ENCODE measurements at regions not wholly inside any gene's neighbourhood (a gene's known extent, or its start where the extent isn't known, plus 50 kb on each side); places are given as distances from the start of the nearest gene placed in this dataset.

GRCh38 chr13:106001443-106001842, 534.0 kb downstream of the EFNB2 start:
- Mint-ChIP-seq H3K9me3 (peaks cover 6% of the 10 kb centered on the region in 2 donors), H3K27ac (no peak overlapping the region), H3K36me3 (peaks cover 0 to 6% of the 10 kb centered on the region in 2 donors)
- ATAC-seq (no peak), DNase-seq (ENCODE audit: low spot score in 2 of 2) (no peak)

- H3K27ac Mint-ChIP-seq = no peak overlapping the region
These were observed 537.6 kb downstream of the EFNB2 start for GRCh38 chr13:105997581-105998550.

GRCh38 chr13:105996391-105997025, 539.0 kb downstream of the EFNB2 start:
- no peak for DNase-seq (ENCODE audit: low spot score in 2 of 2)
- Mint-ChIP-seq H3K9me3 (peaks cover 6 to 12% of the 10 kb centered on the region in 2 donors), H3K27ac (no peak overlapping the region), H3K36me3 (peaks cover 0 to 6% of the 10 kb centered on the region in 2 donors)
- no peak for ATAC-seq

More at GRCh38 chr13:105997581-105998550, 537.6 kb downstream of the EFNB2 start:
- ATAC-seq (no peak), DNase-seq (ENCODE audit: low spot score in 2 of 2) (no peak)
- Mint-ChIP-seq H3K9me3 (peaks cover 6% of the 10 kb centered on the region in 2 donors), H3K36me3 (peaks cover 0 to 6% of the 10 kb centered on the region in 2 donors)

- DNase-seq (ENCODE audit: low spot score in 2 of 2) (no peak), ATAC-seq (no peak)
- Mint-ChIP-seq H3K27ac (no peak overlapping the region), H3K9me3 (peaks cover 6 to 18% of the 10 kb centered on the region in 2 donors), H3K36me3 (peaks cover 0 to 6% of the 10 kb centered on the region in 2 donors)
These were observed 541.1 kb downstream of the EFNB2 start for GRCh38 chr13:105994340-105994739.

- peaks cover 0 to 12% of the 10 kb centered on the region in 2 donors for H3K9me3 Mint-ChIP-seq
- H3K36me3 Mint-ChIP-seq = no peaks in the 10 kb centered on the region
- H3K27ac Mint-ChIP-seq = no peak overlapping the region
- DNase-seq (ENCODE audit: low spot score in 2 of 2) (no peak), ATAC-seq (no peak)
These were observed 543.7 kb downstream of the EFNB2 start for GRCh38 chr13:105991622-105992277.

GRCh38 chr13:105991131-105991530, 544.3 kb downstream of the EFNB2 start:
- no peaks in the 10 kb centered on the region for H3K36me3 Mint-ChIP-seq
- ATAC-seq = no peak

GRCh38 chr13:105990256-105990958, 545.1 kb downstream of the EFNB2 start:
- ATAC-seq (no peak), DNase-seq (ENCODE audit: low spot score in 2 of 2) (no peak)
- H3K9me3 Mint-ChIP-seq = peaks cover 0 to 12% of the 10 kb centered on the region in 2 donors

More at GRCh38 chr13:105991131-105991530, 544.3 kb downstream of the EFNB2 start:
- Mint-ChIP-seq H3K9me3 (peaks cover 0 to 12% of the 10 kb centered on the region in 2 donors), H3K27ac (no peak overlapping the region)
- no peak for DNase-seq (ENCODE audit: low spot score in 2 of 2)

GRCh38 chr13:105984646-105985045, 550.8 kb downstream of the EFNB2 start:
- ATAC-seq = no peak
- no peak overlapping the region for H3K27ac Mint-ChIP-seq
- peaks cover 4 to 5% of the 10 kb centered on the region in 2 donors for H3K9me3 Mint-ChIP-seq
- H3K36me3 Mint-ChIP-seq = no peaks in the 10 kb centered on the region
- DNase-seq (ENCODE audit: low spot score in 2 of 2) = no peak

More at GRCh38 chr13:105990256-105990958, 545.1 kb downstream of the EFNB2 start:
- Mint-ChIP-seq H3K27ac (no peak overlapping the region), H3K36me3 (no peaks in the 10 kb centered on the region)

GRCh38 chr13:105984236-105984635, 551.2 kb downstream of the EFNB2 start:
- peaks cover 4 to 5% of the 10 kb centered on the region in 2 donors for H3K9me3 Mint-ChIP-seq
- no peak for ATAC-seq
- no peak overlapping the region for H3K27ac Mint-ChIP-seq
- H3K36me3 Mint-ChIP-seq = no peaks in the 10 kb centered on the region
- no peak for DNase-seq (ENCODE audit: low spot score in 2 of 2)

GRCh38 chr13:105982219-105982930, 553.1 kb downstream of the EFNB2 start:
- Mint-ChIP-seq H3K9me3 (peaks cover 4 to 5% of the 10 kb centered on the region in 2 donors), H3K36me3 (no peaks in the 10 kb centered on the region), H3K27ac (no peak overlapping the region)
- no peak for ATAC-seq
- no peak for DNase-seq (ENCODE audit: low spot score in 2 of 2)

- no peak for DNase-seq (ENCODE audit: low spot score in 2 of 2)
- H3K27ac Mint-ChIP-seq = no peak overlapping the region
- ATAC-seq = no peak
- no peaks in the 10 kb centered on the region for H3K36me3 Mint-ChIP-seq
- H3K9me3 Mint-ChIP-seq = no peaks in the 10 kb centered on the region
These were observed 556.1 kb downstream of the EFNB2 start for GRCh38 chr13:105979131-105980011.

- Mint-ChIP-seq H3K27ac (no peak overlapping the region), H3K36me3 (no peaks in the 10 kb centered on the region), H3K9me3 (no peaks in the 10 kb centered on the region)
- no peak for DNase-seq (ENCODE audit: low spot score in 2 of 2)
- no peak for ATAC-seq
These were observed 561.1 kb downstream of the EFNB2 start for GRCh38 chr13:105974380-105974779.

- H3K36me3 Mint-ChIP-seq = no peaks in the 10 kb centered on the region
- no peaks in the 10 kb centered on the region for H3K9me3 Mint-ChIP-seq
- ATAC-seq (no peak), DNase-seq (ENCODE audit: low spot score in 2 of 2) (no peak)
- no peak overlapping the region for H3K27ac Mint-ChIP-seq
These were observed 562.5 kb downstream of the EFNB2 start for GRCh38 chr13:105972811-105973590.

GRCh38 chr13:105972306-105972721, 563.1 kb downstream of the EFNB2 start:
- Mint-ChIP-seq H3K9me3 (no peaks in the 10 kb centered on the region), H3K27ac (no peak overlapping the region), H3K36me3 (no peaks in the 10 kb centered on the region)
- ATAC-seq (no peak), DNase-seq (ENCODE audit: low spot score in 2 of 2) (no peak)

All from activated naive CD4-positive, alpha-beta T cell treated with anti-CD3 and anti-CD28 coated beads, Interleukin-2, amount 50 U/mL, for 72 hours (primary cell).